GM23338 (cell line): ENCODE measurements at regions not wholly inside any gene's neighbourhood (a gene's known extent, or its start where the extent isn't known, plus 50 kb on each side); places are given as distances from the start of the nearest gene placed in this dataset.

ENCODE experiments used
- ATAC-seq: fragments of 200-7000 bp; cut with Tn5 transposase; 3 replicates; pipeline ENCODE4 v1.9.1; 2020
- DNase-seq: peaks from one replicate; pipeline ENCODE4 v3.0.0-alpha.2; 2015; ENCODE audit warnings: low spot score
- H2AFZ ChIP-seq: fragments of 200-600 bp; sonication (generic); 2 replicates; pipeline ENCODE4 v1.8.0; 2016; ENCODE audit warnings: antibody characterized with exemption, mild to moderate bottlenecking, moderate library complexity
- H3F3A ChIP-seq: fragments of 200-600 bp; sonication (generic); replicated peaks from 2 replicates; pipeline ENCODE4 v1.8.0; 2017; ENCODE audit warnings: antibody characterized with exemption, mixed run types, low read depth
- H3K27ac ChIP-seq: fragments of 200-600 bp; sonication (generic); 2 replicates; pipeline ENCODE4 v1.6.1; 2016; ENCODE audit warnings: low read depth
- H3K27me3 ChIP-seq: fragments of 200-600 bp; sonication (generic); 2 replicates; pipeline ENCODE4 v1.8.0; 2016; ENCODE audit warnings: mild to moderate bottlenecking, mixed run types, moderate library complexity; ENCODE audit not compliant: insufficient read depth
- H3K36me3 ChIP-seq: fragments of 200-600 bp; sonication (generic); 2 replicates; pipeline ENCODE4 v1.8.0; 2016; ENCODE audit warnings: mild to moderate bottlenecking; ENCODE audit not compliant: insufficient read depth
- H3K4me1 ChIP-seq: fragments of 200-600 bp; sonication (generic); 2 replicates; pipeline ENCODE4 v1.8.0; 2016; ENCODE audit warnings: mild to moderate bottlenecking, moderate library complexity; ENCODE audit not compliant: insufficient read depth
- H3K4me2 ChIP-seq: fragments of 200-600 bp; sonication (generic); 2 replicates; pipeline ENCODE4 v1.7.1; 2017; ENCODE audit warnings: mixed run types
- H3K4me3 ChIP-seq: fragments of 200-600 bp; sonication (generic); 2 replicates; pipeline ENCODE4 v1.6.1; 2016; ENCODE audit warnings: mixed run types
- H3K79me2 ChIP-seq: fragments of 200-600 bp; sonication (generic); replicated peaks from 2 replicates; pipeline ENCODE4 v1.8.0; 2017; ENCODE audit warnings: mild to moderate bottlenecking; ENCODE audit not compliant: insufficient read depth
- H3K9me2 ChIP-seq: fragments of 200-600 bp; sonication (generic); 2 replicates; pipeline ENCODE4 v1.8.0; 2017; ENCODE audit not compliant: insufficient read depth
- H4K20me1 ChIP-seq: fragments of 200-600 bp; sonication (generic); replicated peaks from 2 replicates; pipeline ENCODE4 v1.8.0; 2017; ENCODE audit warnings: mild to moderate bottlenecking; ENCODE audit not compliant: insufficient read depth
- H3K27ac Mint-ChIP-seq: 2 replicates; pipeline ENCODE4 v1.8.0; 2020; ENCODE audit warnings: inconsistent platforms, mild to moderate bottlenecking, moderate library complexity, mixed read lengths
- H3K27me3 Mint-ChIP-seq: 3 replicates; pipeline ENCODE4 v1.8.0; 2022; ENCODE audit warnings: low read depth, mild to moderate bottlenecking, moderate library complexity, mixed read lengths, inconsistent platforms; ENCODE audit not compliant: insufficient read depth, poor library complexity
- H3K36me3 Mint-ChIP-seq: 3 replicates; pipeline ENCODE4 v1.8.0; 2021; ENCODE audit warnings: low read depth, mild to moderate bottlenecking, inconsistent platforms, moderate library complexity, mixed read lengths
- H3K4me1 Mint-ChIP-seq: 3 replicates; pipeline ENCODE4 v1.8.0; 2020; ENCODE audit warnings: mild to moderate bottlenecking, inconsistent platforms, mixed read lengths
- H3K4me3 Mint-ChIP-seq: 3 replicates; pipeline ENCODE4 v1.8.0; 2021; ENCODE audit warnings: moderate library complexity, mild to moderate bottlenecking, inconsistent platforms, mixed read lengths
- H3K9me3 Mint-ChIP-seq: 3 replicates; pipeline ENCODE4 v1.8.0; 2020; ENCODE audit warnings: moderate library complexity, mild to moderate bottlenecking, inconsistent platforms, mixed read lengths
- CTCF ChIP-seq, 2 experiments: fragments of 200-600 bp in 1 of 2; sonication (generic) in 1 of 2; conservative IDR thresholded peaks; 2 replicates each; pipeline versions ENCODE4 v1.5.1 to v1.6.1; 2016 to 2017; ENCODE audit warnings: antibody characterized with exemption in 2 of 2, low read depth in 2 of 2, mild to moderate bottlenecking in 2 of 2, moderate library complexity in 1 of 2
- EZH2 ChIP-seq: fragments of 200-600 bp; sonication (generic); IDR thresholded peaks from one replicate; pipeline ENCODE4 v1.8.0; 2017; ENCODE audit warnings: antibody characterized with exemption, mild to moderate bottlenecking, low read depth; ENCODE audit not compliant: unreplicated experiment
- ZNF114 ChIP-seq: fragments of 250-450 bp; sonication (Bioruptor Pico); IDR thresholded peaks from 2 replicates; pipeline ENCODE4 v1.5.0; 2020; ENCODE audit warnings: mild to moderate bottlenecking, moderate library complexity
- ZNF331 ChIP-seq: fragments of 250-450 bp; sonication (Bioruptor Pico); IDR thresholded peaks from 2 replicates; pipeline ENCODE4 v1.5.0; 2020; ENCODE audit warnings: low read depth, mild to moderate bottlenecking, moderate library complexity
- ZNF462 ChIP-seq: fragments of 250-450 bp; sonication (Bioruptor Pico); IDR thresholded peaks from 2 replicates; pipeline ENCODE4 v1.5.0; 2020; ENCODE audit warnings: mild to moderate bottlenecking, moderate library complexity
- TF ChIP-seq, protein P1 (sequence below): IDR thresholded peaks from 2 replicates; pipeline ENCODE4 v1.6.1; 2016; ENCODE audit warnings: antibody characterized with exemption

DNA sequence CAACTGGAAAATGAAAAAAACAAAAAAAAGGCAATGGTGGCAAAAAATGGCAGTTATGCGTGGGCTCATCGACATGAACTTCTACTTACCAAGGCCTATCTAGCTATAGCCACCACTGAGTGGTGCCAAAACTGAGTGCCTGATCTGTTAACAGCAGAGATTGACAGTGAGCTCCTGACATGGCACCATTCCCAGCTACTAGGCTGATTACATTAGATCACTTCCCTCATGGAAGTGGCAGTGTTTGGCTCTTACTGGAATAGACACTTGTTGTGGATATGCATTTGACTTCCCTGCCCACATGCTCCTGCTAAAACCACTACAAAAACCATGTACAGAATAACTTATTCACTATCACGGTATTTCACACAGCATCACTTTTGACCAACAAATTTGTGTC lies 216.1 kb upstream of the SGK1 start:
- Histone ChIP-seq H3K27me3 (no peaks in the 10 kb centered on the region), H2AFZ (no peak overlapping the region), H3K4me3 (no peak overlapping the region), H4K20me1 (no peaks in the 10 kb centered on the region), H3K4me2 (no peak overlapping the region), H3K79me2 (no peaks in the 10 kb centered on the region), H3K27ac (no peak overlapping the region), H3F3A (no peaks in the 10 kb centered on the region), H3K36me3 (no peaks in the 10 kb centered on the region), H3K4me1 (no peaks in the 10 kb centered on the region), H3K9me2 (peaks cover 14% of the 10 kb centered on the region; the same call in 1 of the 2 replicates)
- no peak overlapping the region for H3K27ac Mint-ChIP-seq
- H3K27me3 Mint-ChIP-seq, result peaks cover 2% of the 10 kb centered on the region
- ATAC-seq (no peak), DNase-seq (no peak)
- TF ChIP-seq, protein P1, sequence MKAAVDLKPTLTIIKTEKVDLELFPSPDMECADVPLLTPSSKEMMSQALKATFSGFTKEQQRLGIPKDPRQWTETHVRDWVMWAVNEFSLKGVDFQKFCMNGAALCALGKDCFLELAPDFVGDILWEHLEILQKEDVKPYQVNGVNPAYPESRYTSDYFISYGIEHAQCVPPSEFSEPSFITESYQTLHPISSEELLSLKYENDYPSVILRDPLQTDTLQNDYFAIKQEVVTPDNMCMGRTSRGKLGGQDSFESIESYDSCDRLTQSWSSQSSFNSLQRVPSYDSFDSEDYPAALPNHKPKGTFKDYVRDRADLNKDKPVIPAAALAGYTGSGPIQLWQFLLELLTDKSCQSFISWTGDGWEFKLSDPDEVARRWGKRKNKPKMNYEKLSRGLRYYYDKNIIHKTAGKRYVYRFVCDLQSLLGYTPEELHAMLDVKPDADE, result no peak
- no peaks in the 10 kb centered on the region for H3K9me3 Mint-ChIP-seq
- no peak overlapping the region for H3K4me3 Mint-ChIP-seq
- peaks cover 2% of the 10 kb centered on the region; the same call in 2 of the 3 replicates for H3K4me1 Mint-ChIP-seq
- no peaks in the 10 kb centered on the region for H3K36me3 Mint-ChIP-seq

DNA sequence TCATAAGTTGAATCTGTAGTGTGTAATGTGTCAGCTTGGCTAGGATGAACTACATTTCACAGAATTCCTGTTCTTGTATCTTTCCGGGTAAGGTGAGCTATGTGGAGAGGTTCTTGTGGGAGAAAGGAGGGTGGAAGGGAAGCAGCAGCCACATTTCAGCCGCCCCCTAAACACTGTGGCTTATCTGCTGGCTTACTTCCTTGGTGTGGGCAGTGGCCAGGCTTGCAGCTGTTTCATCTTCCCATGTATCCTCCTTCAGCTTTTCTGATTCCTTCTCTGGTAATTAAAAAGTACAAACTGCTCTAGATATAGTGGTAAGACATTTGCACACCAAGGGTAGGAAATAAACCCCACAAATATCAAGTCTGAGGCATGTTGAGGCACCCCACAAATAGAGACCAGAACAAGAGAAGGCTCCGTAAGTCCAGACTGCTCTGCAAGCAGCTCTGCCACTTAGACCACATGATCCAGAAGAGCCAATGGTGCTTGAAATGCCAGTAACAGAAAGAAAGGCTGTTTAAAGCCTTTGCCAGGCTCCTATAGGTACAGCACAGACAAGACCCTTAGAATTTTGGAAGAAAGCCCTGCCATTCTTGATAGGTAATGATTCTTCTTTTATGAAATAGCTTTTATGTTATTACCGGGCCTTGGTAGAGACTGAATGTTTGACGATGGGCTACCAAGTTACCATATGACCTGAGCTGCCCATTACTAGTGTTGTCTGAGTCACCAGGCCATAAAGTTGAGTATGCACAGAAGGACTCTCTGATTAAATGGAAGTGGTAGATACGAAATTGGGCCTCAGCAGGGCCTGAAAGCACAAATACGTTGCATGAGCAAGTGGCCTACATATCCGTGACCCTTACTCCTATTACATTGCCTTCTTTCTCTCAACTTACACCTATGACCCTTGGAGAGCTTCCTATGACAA lies 215.0 kb upstream of the SGK1 start:
- ATAC-seq (no peak), DNase-seq (no peak)
- Mint-ChIP-seq H3K9me3 (no peaks in the 10 kb centered on the region), H3K4me3 (no peak overlapping the region), H3K27ac (no peak overlapping the region), H3K36me3 (no peaks in the 10 kb centered on the region), H3K27me3 (peaks cover 2% of the 10 kb centered on the region), H3K4me1 (peaks cover 2% of the 10 kb centered on the region; the same call in 2 of the 3 replicates)
- TF ChIP-seq ZNF331 (CRISPR knock-in tag), result no peak
- no peak for TF ChIP-seq EZH2
- no peak for TF ChIP-seq CTCF (conservative IDR thresholded peaks at IDR 0.05; ENCODE audit: low read depth in 2 of 2)
- no peak for TF ChIP-seq ZNF462 (CRISPR knock-in tag)
- TF ChIP-seq ZNF114, result no peak
- Histone ChIP-seq H3K27me3 (no peaks in the 10 kb centered on the region), H3K4me3 (no peak overlapping the region), H3K36me3 (no peaks in the 10 kb centered on the region), H3K9me2 (peaks cover 14% of the 10 kb centered on the region; the same call in 1 of the 2 replicates), H3K79me2 (no peaks in the 10 kb centered on the region), H3F3A (no peaks in the 10 kb centered on the region), H4K20me1 (no peaks in the 10 kb centered on the region), H3K4me1 (no peaks in the 10 kb centered on the region), H2AFZ (no peak overlapping the region), H3K27ac (no peak overlapping the region), H3K4me2 (no peak overlapping the region)
